Gastrocnemius medialis (tissue), 4 donors: ENCODE measurements at regions not wholly inside any gene's neighbourhood (a gene's known extent, or its start where the extent isn't known, plus 50 kb on each side); places are given as distances from the start of the nearest gene placed in this dataset.

Experiments
- ATAC-seq, 2 donors: fragments of 150-250 bp; one replicate each; pipeline ENCODE4 v1.9.1; 2016
- DNase-seq, 2 donors: peaks; one replicate each; pipeline ENCODE4 v3.0.0-alpha.2; 2019
- H3K27ac ChIP-seq, 4 donors: fragments of 200-600 bp; sonication (generic); 1 replicate in 1 of 4; 2 replicates in 3 of 4; pipeline ENCODE4 v1.5.1; 2016 to 2018; ENCODE audit warnings: mild to moderate bottlenecking in 2 of 4, moderate library complexity in 1 of 4
- H3K27me3 ChIP-seq, 3 donors: fragments of 200-600 bp; sonication (generic) in 2 of 3; 1 replicate in 1 of 3; 2 replicates in 2 of 3; pipeline versions ENCODE4 v1.5.1 to v1.6.0; 2016 to 2019; ENCODE audit warnings: mild to moderate bottlenecking in 1 of 3, moderate library complexity in 1 of 3
- H3K36me3 ChIP-seq, 2 donors: fragments of 200-600 bp; sonication (generic) in 1 of 2; one replicate each; pipeline ENCODE4 v1.5.1; 2017 to 2018
- H3K4me1 ChIP-seq, 2 donors: fragments of 200-600 bp; sonication (generic) in 1 of 2; one replicate each; pipeline ENCODE4 v1.5.1; 2016 to 2017; ENCODE audit warnings: mild to moderate bottlenecking in 2 of 2
- H3K4me3 ChIP-seq, 4 donors: fragments of 200-600 bp; sonication (generic) in 3 of 4; 1 replicate in 1 of 4; 2 replicates in 3 of 4; pipeline ENCODE4 v1.5.1; 2016 to 2019; ENCODE audit warnings: mild to moderate bottlenecking in 2 of 4
- H3K9me3 ChIP-seq, 3 donors: fragments of 200-600 bp; sonication (generic) in 2 of 3; 1 replicate in 1 of 3; 2 replicates in 2 of 3; pipeline ENCODE4 v1.5.1; 2016 to 2019
- CTCF ChIP-seq, 5 experiments: fragments of 450-650 bp in 3 of 5; fragments of 200-600 bp in 2 of 5; sonication (generic) in 2 of 5; IDR thresholded peaks in 4 of 5; conservative IDR thresholded peaks in 1 of 5; 1 replicate in 4 of 5; 2 replicates in 1 of 5; pipeline ENCODE4 v1.5.1; 2016 to 2019; ENCODE audit warnings: antibody characterized with exemption in 5 of 5, mild to moderate bottlenecking in 3 of 5, moderate library complexity in 3 of 5
- POLR2A ChIP-seq, 2 donors: fragments of 450-650 bp; IDR thresholded peaks; one replicate each; pipeline ENCODE4 v1.6.1; 2017; ENCODE audit warnings: antibody characterized with exemption in 2 of 2, mild to moderate bottlenecking in 2 of 2, moderate library complexity in 2 of 2
- in situ Hi-C, 4 donors: fragments of 200-750 bp; cut with MboI; loops; one replicate each; pipeline versions ENCODE4 v1.15.0 to v1.8.0; 2017; ENCODE audit warnings: low sequenced_read_pairs in 4 of 4
- intact Hi-C: fragments of 100-400 bp; cut with DNase I; formaldehyde crosslinking; loops from one replicate; pipeline ENCODE4 v1.15.1; 2023; ENCODE audit warnings: low total_unique reads

GRCh38 chr10:125556882-125557281, 126.1 kb downstream of the TEX36 start:
- Histone ChIP-seq H3K9me3 (no peaks in the 10 kb centered on the region), H3K27me3 (peaks cover 0 to 6% (median 0%) of the 10 kb centered on the region in 3 donors), H3K4me3 (no peak overlapping the region), H3K27ac (no peak overlapping the region), H3K4me1 (no peaks in the 10 kb centered on the region), H3K36me3 (no peaks in the 10 kb centered on the region)
- TF ChIP-seq CTCF (IDR thresholded peaks at IDR 0.05 in 4 of 5, conservative IDR thresholded peaks at IDR 0.05 in 1 of 5) (no peak), POLR2A (IDR thresholded peaks at IDR 0.05) (no peak)
- intact Hi-C loops = no loop called here
- no peak for DNase-seq
- in situ Hi-C loops = no loop called here
- no peak for ATAC-seq

GRCh38 chr10:125555743-125556142, 127.2 kb downstream of the TEX36 start:
- no peaks in the 10 kb centered on the region for H3K9me3 ChIP-seq
- ATAC-seq (no peak), DNase-seq (no peak)
- H3K27me3 ChIP-seq = peaks cover 0 to 11% (median 0%) of the 10 kb centered on the region in 3 donors
- intact Hi-C loops = no loop called here
- in situ Hi-C loops = no loop called here
- TF ChIP-seq CTCF (IDR thresholded peaks at IDR 0.05 in 4 of 5, conservative IDR thresholded peaks at IDR 0.05 in 1 of 5) (no peak), POLR2A (IDR thresholded peaks at IDR 0.05) (no peak)
- no peaks in the 10 kb centered on the region for H3K36me3 ChIP-seq
- H3K27ac ChIP-seq = no peak overlapping the region
- H3K4me1 ChIP-seq = no peaks in the 10 kb centered on the region
- H3K4me3 ChIP-seq = no peak overlapping the region

GRCh38 chr10:125555267-125555666, 127.7 kb downstream of the TEX36 start:
- in situ Hi-C loops (no loop called here), intact Hi-C loops (no loop called here)
- no peak for ATAC-seq
- H3K27me3 ChIP-seq = peaks cover 0 to 16% (median 0%) of the 10 kb centered on the region in 3 donors
- H3K9me3 ChIP-seq = no peaks in the 10 kb centered on the region
- no peaks in the 10 kb centered on the region for H3K36me3 ChIP-seq
- H3K27ac ChIP-seq = no peak overlapping the region
- H3K4me3 ChIP-seq = no peak overlapping the region
- TF ChIP-seq POLR2A (IDR thresholded peaks at IDR 0.05) (no peak), CTCF (IDR thresholded peaks at IDR 0.05 in 4 of 5, conservative IDR thresholded peaks at IDR 0.05 in 1 of 5) (no peak)
- no peaks in the 10 kb centered on the region for H3K4me1 ChIP-seq
- DNase-seq = no peak

- Histone ChIP-seq H3K27ac (no peak overlapping the region), H3K4me1 (no peaks in the 10 kb centered on the region), H3K9me3 (no peaks in the 10 kb centered on the region), H3K36me3 (no peaks in the 10 kb centered on the region), H3K4me3 (no peak overlapping the region), H3K27me3 (peaks cover 0 to 20% (median 0%) of the 10 kb centered on the region in 3 donors)
- DNase-seq (no peak), ATAC-seq (no peak)
- in situ Hi-C loops = no loop called here
- intact Hi-C loops = no loop called here
- no peak for TF ChIP-seq POLR2A (IDR thresholded peaks at IDR 0.05)
- TF ChIP-seq CTCF (IDR thresholded peaks at IDR 0.05 in 4 of 5, conservative IDR thresholded peaks at IDR 0.05 in 1 of 5) = no peak
Measured at GRCh38 chr10:125554753-125555152, 128.2 kb downstream of the TEX36 start.

GRCh38 chr10:125554016-125554703, 128.8 kb downstream of the TEX36 start:
- Histone ChIP-seq H3K36me3 (no peaks in the 10 kb centered on the region), H3K27me3 (peaks cover 0 to 20% (median 0%) of the 10 kb centered on the region in 3 donors), H3K4me1 (no peaks in the 10 kb centered on the region), H3K27ac (no peak overlapping the region), H3K9me3 (no peaks in the 10 kb centered on the region), H3K4me3 (no peak overlapping the region)
- DNase-seq (no peak), ATAC-seq (no peak)
- TF ChIP-seq CTCF (IDR thresholded peaks at IDR 0.05 in 4 of 5, conservative IDR thresholded peaks at IDR 0.05 in 1 of 5) (no peak), POLR2A (IDR thresholded peaks at IDR 0.05) (no peak)
- intact Hi-C loops = no loop called here
- in situ Hi-C loops = no loop called here
